Body of pancreas (tissue), 4 donors: ENCODE measurements at regions not wholly inside any gene's neighbourhood (a gene's known extent, or its start where the extent isn't known, plus 50 kb on each side); places are given as distances from the start of the nearest gene placed in this dataset.

ENCODE experiments used
- CTCF ChIP-seq, 7 experiments: fragments of 450-650 bp in 4 of 7; fragments of 200-600 bp in 3 of 7; sonication (generic) in 3 of 7; IDR thresholded peaks; one replicate each; pipeline ENCODE4 v1.5.1; 2016 to 2019; ENCODE audit warnings: antibody characterized with exemption in 7 of 7
- POLR2A ChIP-seq, 3 donors: fragments of 450-650 bp; IDR thresholded peaks; one replicate each; pipeline ENCODE4 v1.6.1; 2016; ENCODE audit warnings: antibody characterized with exemption in 3 of 3, mild to moderate bottlenecking in 2 of 3

- TF ChIP-seq CTCF (IDR thresholded peaks at IDR 0.05) (no peak), POLR2A (IDR thresholded peaks at IDR 0.05) (no peak)
These were observed 134.9 kb upstream of the SPACA7 start for GRCh38 chr13:112241288-112241687.
